Left ventricle myocardium inferior (tissue), 1 donor: ENCODE measurements at regions not wholly inside any gene's neighbourhood (a gene's known extent, or its start where the extent isn't known, plus 50 kb on each side); places are given as distances from the start of the nearest gene placed in this dataset.

Source experiments
- DNase-seq: peaks from one replicate; pipeline ENCODE4 v3.0.0-alpha.2; 2020
- H3K27ac ChIP-seq: fragments of 200-600 bp; replicated peaks from 2 replicates; pipeline ENCODE4 v1.8.0; 2021
- H3K27me3 ChIP-seq: fragments of 200-600 bp; 2 replicates; pipeline ENCODE4 v1.8.0; 2021; ENCODE audit warnings: low read depth
- H3K36me3 ChIP-seq: fragments of 200-600 bp; 2 replicates; pipeline ENCODE4 v1.8.0; 2021
- H3K4me1 ChIP-seq: fragments of 200-600 bp; 2 replicates; pipeline ENCODE4 v1.8.0; 2021
- H3K4me3 ChIP-seq: fragments of 200-600 bp; 2 replicates; pipeline ENCODE4 v1.8.0; 2021; ENCODE audit warnings: mild to moderate bottlenecking, moderate library complexity
- H3K9me3 ChIP-seq: fragments of 200-600 bp; replicated peaks from 2 replicates; pipeline ENCODE4 v1.8.0; 2021
- CTCF ChIP-seq: fragments of 200-600 bp; IDR thresholded peaks from 2 replicates; pipeline ENCODE4 v1.8.0; 2021; ENCODE audit warnings: antibody characterized with exemption, mild to moderate bottlenecking, borderline replicate concordance
- intact Hi-C: fragments of 100-400 bp; cut with micrococcal nuclease; formaldehyde crosslinking; loops from one replicate; pipeline ENCODE4 v1.11.0; 2022
- donor health status: DM: no; HTN: yes; CAD: no; lungs with severe emphysema.

- intact Hi-C loops = no loop called here
- Histone ChIP-seq H3K27ac (no peak overlapping the region), H3K9me3 (no peaks in the 10 kb centered on the region), H3K4me3 (no peak overlapping the region), H3K4me1 (peaks cover 5% of the 10 kb centered on the region), H3K36me3 (no peaks in the 10 kb centered on the region), H3K27me3 (no peaks in the 10 kb centered on the region)
- no peak for DNase-seq
- no peak for TF ChIP-seq CTCF
These were observed 516.8 kb downstream of the SMARCA1 start for GRCh38 chrX:129006491-129006890.

GRCh38 chrX:129000797-129001196, 522.5 kb downstream of the SMARCA1 start:
- H3K4me3 ChIP-seq = no peak overlapping the region
- no peaks in the 10 kb centered on the region for H3K4me1 ChIP-seq
- DNase-seq = no peak
- no peaks in the 10 kb centered on the region for H3K27me3 ChIP-seq
- intact Hi-C loops = no loop called here
- H3K9me3 ChIP-seq = no peaks in the 10 kb centered on the region
- no peak for TF ChIP-seq CTCF
- H3K27ac ChIP-seq = no peak overlapping the region
- no peaks in the 10 kb centered on the region for H3K36me3 ChIP-seq

GRCh38 chrX:129000018-129000417, 523.3 kb downstream of the SMARCA1 start:
- Histone ChIP-seq H3K4me3 (no peak overlapping the region), H3K27me3 (no peaks in the 10 kb centered on the region), H3K36me3 (no peaks in the 10 kb centered on the region), H3K9me3 (no peaks in the 10 kb centered on the region), H3K4me1 (no peaks in the 10 kb centered on the region), H3K27ac (no peak overlapping the region)
- intact Hi-C loops = no loop called here
- DNase-seq = no peak
- no peak for TF ChIP-seq CTCF

- no peaks in the 10 kb centered on the region for H3K36me3 ChIP-seq
- no peaks in the 10 kb centered on the region for H3K4me1 ChIP-seq
- no peak for DNase-seq
- intact Hi-C loops = no loop called here
- no peak overlapping the region for H3K27ac ChIP-seq
- peaks cover 22% of the 10 kb centered on the region for H3K9me3 ChIP-seq
- no peaks in the 10 kb centered on the region for H3K27me3 ChIP-seq
- H3K4me3 ChIP-seq = no peak overlapping the region
- no peak for TF ChIP-seq CTCF
These were observed 531.0 kb downstream of the SMARCA1 start for GRCh38 chrX:128992107-128992971.

- peak; percentile 46 for TF ChIP-seq CTCF
- DNase-seq = no peak
- Histone ChIP-seq H3K27ac (no peak overlapping the region), H3K4me3 (no peak overlapping the region), H3K9me3 (no peaks in the 10 kb centered on the region), H3K27me3 (no peaks in the 10 kb centered on the region), H3K4me1 (no peaks in the 10 kb centered on the region), H3K36me3 (no peaks in the 10 kb centered on the region)
- intact Hi-C loops = no loop called here
These were observed 547.5 kb downstream of the SMARCA1 start for GRCh38 chrX:128975745-128976144.
